ENCODE measurements at regions not wholly inside any gene's neighbourhood (a gene's known extent, or its start where the extent isn't known, plus 50 kb on each side); places are given as distances from the start of the nearest gene placed in this dataset.

DNA sequence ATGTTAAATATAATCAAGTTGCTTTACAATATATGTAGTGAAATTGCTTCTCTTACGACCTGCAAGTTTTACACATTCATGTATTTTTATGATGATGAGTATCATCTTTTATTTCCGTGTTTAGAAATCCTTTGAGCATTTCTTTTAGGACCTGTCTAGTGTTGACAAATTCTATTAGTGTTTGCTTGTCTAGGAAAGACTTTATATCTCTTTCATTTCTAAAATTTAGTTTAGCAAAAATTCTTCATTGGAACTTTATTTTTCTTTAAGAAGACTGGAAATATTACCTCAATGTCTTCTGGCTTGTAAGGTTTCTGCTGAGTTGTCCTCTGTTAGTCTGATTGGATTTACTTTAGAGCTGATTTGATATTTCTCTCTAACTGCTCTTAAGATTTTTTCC lies 920.9 kb upstream of the CTNND2 start:
- no peak for TF ChIP-seq CTCF (IDR thresholded peaks at IDR 0.05)
- no peaks in the 10 kb centered on the region for H3K27me3 ChIP-seq (ENCODE audit: insufficient read depth in 3 of 3, low read length in 2 of 3)
- intact Hi-C loops (cut with DNase I), result no loop called here
- peaks cover 11% of the 10 kb centered on the region for H3K9me3 ChIP-seq
- DNase-seq (no peak), ATAC-seq (no peak)
- H3K4me3 ChIP-seq, result no peak overlapping the region
- no peaks in the 10 kb centered on the region for H3K4me1 ChIP-seq
- H3K27ac ChIP-seq, result no peak overlapping the region
- no peaks in the 10 kb centered on the region for H3K36me3 ChIP-seq (ENCODE audit: insufficient read depth in 1 of 2, low read depth in 1 of 2)
- 67 to 82% (median 75%) methylated on average over 2 of the region's 2 CpGs for WGBS, 3 donors

DNA sequence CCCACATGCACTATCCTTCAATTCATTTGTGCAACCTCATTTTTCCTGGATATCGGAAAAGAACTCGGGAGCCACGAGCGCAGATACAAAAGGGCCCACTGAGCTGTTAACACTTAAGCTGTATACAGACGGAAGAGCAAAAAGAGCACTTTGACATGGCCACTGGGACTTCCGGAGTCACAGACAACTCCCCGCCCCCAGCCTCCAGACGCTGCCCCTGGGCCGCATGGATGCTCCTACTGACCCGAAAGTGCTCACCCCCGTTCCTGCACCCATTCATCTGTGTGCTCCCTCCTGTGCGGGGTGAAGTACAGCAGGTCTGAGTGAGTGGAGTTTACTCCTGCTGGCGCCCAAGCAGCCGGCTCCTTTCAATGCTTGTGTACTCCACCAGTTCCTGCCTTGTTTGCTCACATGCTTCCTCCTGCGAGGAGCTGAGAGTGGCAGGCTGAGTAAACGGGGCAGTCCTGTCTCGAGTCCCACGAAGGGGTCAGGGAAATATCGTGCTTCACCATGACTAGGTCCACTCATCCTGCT lies 901.0 kb upstream of the CTNND2 start:
- intact Hi-C loops (cut with DNase I), result no loop called here
- 81 to 84% (median 83%) methylated on average over 19 of the region's 19 CpGs for WGBS, 3 donors
- TF ChIP-seq CTCF (IDR thresholded peaks at IDR 0.05), result no peak
- DNase-seq (no peak), ATAC-seq (no peak)
- no peak overlapping the region for H3K27ac ChIP-seq
- H3K27me3 ChIP-seq (ENCODE audit: insufficient read depth in 3 of 3, low read length in 2 of 3), result no peaks in the 10 kb centered on the region
- no peaks in the 10 kb centered on the region for H3K9me3 ChIP-seq
- no peak overlapping the region for H3K4me3 ChIP-seq
- H3K36me3 ChIP-seq (ENCODE audit: insufficient read depth in 1 of 2, low read depth in 1 of 2), result no peaks in the 10 kb centered on the region
- no peaks in the 10 kb centered on the region for H3K4me1 ChIP-seq

DNA sequence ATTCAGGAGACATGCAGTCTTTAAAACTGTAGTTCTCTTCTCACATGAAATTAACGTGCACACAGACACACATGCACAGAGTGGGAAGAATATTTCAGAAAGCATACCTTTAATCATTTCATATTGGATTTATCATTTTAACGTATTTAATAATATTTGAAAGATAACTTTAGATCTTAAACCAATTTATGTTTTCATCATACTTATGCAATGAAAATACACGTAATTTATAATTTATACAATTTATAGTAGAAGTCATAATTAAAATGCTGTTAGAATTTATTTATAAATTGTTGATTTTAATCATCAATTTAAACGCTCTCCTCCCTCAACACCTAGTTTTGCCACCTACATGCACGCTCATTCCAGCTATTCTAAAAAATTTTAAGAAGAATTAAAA lies 894.9 kb upstream of the CTNND2 start:
- DNase-seq (no peak), ATAC-seq (no peak)
- H3K27me3 ChIP-seq (ENCODE audit: insufficient read depth in 3 of 3, low read length in 2 of 3), result no peaks in the 10 kb centered on the region
- TF ChIP-seq CTCF (IDR thresholded peaks at IDR 0.05), result no peak
- no peaks in the 10 kb centered on the region for H3K36me3 ChIP-seq (ENCODE audit: insufficient read depth in 1 of 2, low read depth in 1 of 2)
- no peak overlapping the region for H3K27ac ChIP-seq
- 78 to 83% (median 79%) methylated on average over 5 of the region's 5 CpGs for WGBS, 3 donors
- intact Hi-C loops (cut with DNase I), result no loop called here
- no peaks in the 10 kb centered on the region for H3K4me1 ChIP-seq
- H3K9me3 ChIP-seq, result no peaks in the 10 kb centered on the region
- H3K4me3 ChIP-seq, result no peak overlapping the region

GRCh38 chr5:12795333-12795663 lies 891.1 kb upstream of the CTNND2 start:
- H3K36me3 ChIP-seq (ENCODE audit: insufficient read depth in 1 of 2, low read depth in 1 of 2), result no peaks in the 10 kb centered on the region
- intact Hi-C loops (cut with DNase I), result no loop called here
- no peak overlapping the region for H3K27ac ChIP-seq
- no peaks in the 10 kb centered on the region for H3K9me3 ChIP-seq
- ATAC-seq (no peak), DNase-seq (no peak)
- no peak for TF ChIP-seq CTCF (IDR thresholded peaks at IDR 0.05)
- 92 to 97% (median 92%) methylated on average over 19 of the region's 19 CpGs for WGBS, 3 donors
- H3K4me1 ChIP-seq, result no peaks in the 10 kb centered on the region
- H3K4me3 ChIP-seq, result no peak overlapping the region
- no peaks in the 10 kb centered on the region for H3K27me3 ChIP-seq (ENCODE audit: insufficient read depth in 3 of 3, low read length in 2 of 3)
